Right lobe of liver (tissue), 6 donors: ENCODE measurements at regions not wholly inside any gene's neighbourhood (a gene's known extent, or its start where the extent isn't known, plus 50 kb on each side); places are given as distances from the start of the nearest gene placed in this dataset.

Source experiments
- ATAC-seq, 4 donors: fragments of 200-7000 bp; cut with Tn5 transposase; one replicate each; pipeline ENCODE4 v1.9.1; 2020; ENCODE audit warnings: mild to moderate bottlenecking in 4 of 4, moderate library complexity in 4 of 4
- DNase-seq, 3 donors: peaks; one replicate each; pipeline ENCODE4 v3.0.0-alpha.2; 2020
- H3K27ac ChIP-seq, 3 donors: fragments of 200-600 bp; one replicate each; pipeline ENCODE4 v1.8.0; 2022
- H3K27me3 ChIP-seq, 2 donors: fragments of 200-600 bp; one replicate each; pipeline ENCODE4 v1.8.0; 2022
- H3K36me3 ChIP-seq, 4 donors: fragments of 200-600 bp; sonication (generic) in 1 of 4; one replicate each; pipeline versions ENCODE4 v1.5.1 to v1.8.0; 2017 to 2022; ENCODE audit warnings: control low read depth in 1 of 4
- H3K4me1 ChIP-seq, 4 donors: fragments of 200-600 bp; sonication (generic) in 1 of 4; one replicate each; pipeline versions ENCODE4 v1.5.1 to v1.8.0; 2017 to 2022; ENCODE audit warnings: control low read depth in 1 of 4
- H3K4me3 ChIP-seq, 3 donors: fragments of 200-600 bp; one replicate each; pipeline ENCODE4 v1.8.0; 2022
- H3K9me3 ChIP-seq, 4 donors: fragments of 200-600 bp; sonication (generic) in 1 of 4; one replicate each; pipeline versions ENCODE4 v1.5.1 to v1.8.0; 2017 to 2022; ENCODE audit warnings: control low read depth in 1 of 4
- CTCF ChIP-seq, 4 donors: fragments of 200-600 bp in 3 of 4; fragments of 450-650 bp in 1 of 4; IDR thresholded peaks; one replicate each; pipeline versions ENCODE4 v1.5.1 to v1.8.0; 2016 to 2022; ENCODE audit warnings: antibody characterized with exemption in 4 of 4, mild to moderate bottlenecking in 2 of 4
- POLR2A ChIP-seq: fragments of 450-650 bp; IDR thresholded peaks from one replicate; pipeline ENCODE4 v1.6.1; 2017; ENCODE audit warnings: antibody characterized with exemption, mild to moderate bottlenecking
- WGBS: methylation state at CpG from one replicate; pipeline ENCODE4 v1.1.6; 2018; ENCODE audit warnings: low coverage, low lambda C conversion rate; ENCODE audit not compliant: insufficient coverage; ENCODE audit errors: missing lambda C conversion rate; 5-methylcytosine and 5-hydroxymethylcytosine counted together
- intact Hi-C, 2 donors: fragments of 100-400 bp; cut with DNase I; formaldehyde crosslinking; loops; one replicate each; pipeline versions ENCODE4 v1.11.2 to v1.14.1; 2022
- donor health status: DM: no; HTN: yes; CAD: no.
- donor health status: DM: no; HTN: no; CAD: no.
- donor health status: DM: no; HTN: no; CAD: no.
- donor health status: DM: no; HTN: yes; CAD: no.
- donor health status: DM: no; HTN: yes; CAD: no.

DNA sequence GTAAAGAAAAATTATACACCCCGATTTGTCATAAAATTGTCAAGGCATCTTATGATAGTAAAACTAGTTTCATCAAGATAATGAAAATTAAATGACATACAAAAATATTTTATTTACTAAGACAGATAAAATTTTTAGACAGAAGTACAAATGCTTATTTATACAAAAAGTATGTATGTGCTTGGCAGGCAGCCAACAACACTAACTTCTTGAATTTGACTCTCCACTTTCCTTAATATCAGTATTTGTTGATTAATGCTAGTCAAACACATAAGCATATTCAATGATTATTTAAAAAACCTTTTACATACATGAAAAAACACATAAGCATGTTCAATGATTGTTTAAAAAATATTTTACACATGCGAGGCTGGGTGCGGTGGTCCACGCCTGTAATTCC is 1079.9 kb upstream of the CDH6 start:
- Histone ChIP-seq H3K27ac (no peak overlapping the region), H3K4me1 (no peaks in the 10 kb centered on the region), H3K27me3 (no peaks in the 10 kb centered on the region), H3K4me3 (no peak overlapping the region), H3K9me3 (no peaks in the 10 kb centered on the region), H3K36me3 (no peaks in the 10 kb centered on the region)
- DNase-seq: no peak
- 58% methylated on average over 4 of the region's 4 CpGs for WGBS
- no peak for ATAC-seq
- TF ChIP-seq POLR2A (no peak), CTCF (IDR thresholded peaks at IDR 0.05) (no peak)
- intact Hi-C loops: no loop called here

- H3K9me3 ChIP-seq: no peaks in the 10 kb centered on the region
- no peaks in the 10 kb centered on the region for H3K27me3 ChIP-seq
- H3K27ac ChIP-seq: no peak overlapping the region
- DNase-seq (no peak), ATAC-seq (no peak)
- no peaks in the 10 kb centered on the region for H3K36me3 ChIP-seq
- WGBS: 36% methylated on average over 2 of the region's 2 CpGs
- intact Hi-C loops: no loop called here
- TF ChIP-seq CTCF (IDR thresholded peaks at IDR 0.05) (no peak), POLR2A (no peak)
- no peaks in the 10 kb centered on the region for H3K4me1 ChIP-seq
- no peak overlapping the region for H3K4me3 ChIP-seq
Measured at GRCh38 chr5:30112867-30113266, 1080.6 kb upstream of the CDH6 start.

DNA sequence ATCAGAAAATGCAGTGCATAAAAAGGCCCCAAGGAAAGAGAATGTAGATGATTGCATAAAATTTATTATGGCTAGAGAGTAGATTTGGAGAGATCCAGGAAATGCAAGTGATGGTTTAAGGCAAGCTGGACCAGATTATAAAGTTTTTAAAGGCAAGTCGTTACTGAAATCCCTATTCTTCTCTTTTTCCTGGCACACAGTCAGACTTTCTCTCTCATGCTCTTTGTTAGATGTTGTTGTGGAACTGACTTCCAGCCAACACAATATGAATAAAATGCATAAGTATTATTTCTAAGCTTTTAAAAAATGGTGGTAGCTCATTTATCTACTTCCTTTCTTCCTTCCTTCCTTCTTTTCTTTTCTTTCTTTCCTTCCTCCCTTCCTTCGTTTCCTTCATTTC is 1085.4 kb upstream of the CDH6 start:
- intact Hi-C loops: no loop called here
- no peaks in the 10 kb centered on the region for H3K9me3 ChIP-seq
- DNase-seq (no peak), ATAC-seq (no peak)
- H3K27me3 ChIP-seq: no peaks in the 10 kb centered on the region
- 30% methylated on average over 2 of the region's 2 CpGs for WGBS
- H3K36me3 ChIP-seq: no peaks in the 10 kb centered on the region
- H3K4me1 ChIP-seq: no peaks in the 10 kb centered on the region
- no peak overlapping the region for H3K27ac ChIP-seq
- no peak overlapping the region for H3K4me3 ChIP-seq
- TF ChIP-seq POLR2A: no peak
- TF ChIP-seq CTCF (IDR thresholded peaks at IDR 0.05): no peak

- intact Hi-C loops: no loop called here
- peak in 1 of 3 donors; percentile 57 for DNase-seq
- no peak overlapping the region for H3K4me3 ChIP-seq
- no peak for TF ChIP-seq CTCF (IDR thresholded peaks at IDR 0.05)
- no peak for TF ChIP-seq POLR2A
- no peaks in the 10 kb centered on the region for H3K9me3 ChIP-seq
- peak; percentile 30 to 72 (median 44) for ATAC-seq
- H3K4me1 ChIP-seq: no peaks in the 10 kb centered on the region
- no peaks in the 10 kb centered on the region for H3K27me3 ChIP-seq
- H3K36me3 ChIP-seq: no peaks in the 10 kb centered on the region
- no peak overlapping the region for H3K27ac ChIP-seq
- WGBS: 15% methylated on average over 4 of the region's 13 CpGs
Measured at GRCh38 chr5:30106596-30106995, 1086.9 kb upstream of the CDH6 start.

- intact Hi-C loops: no loop called here
- H3K9me3 ChIP-seq: no peaks in the 10 kb centered on the region
- DNase-seq: no peak
- H3K36me3 ChIP-seq: no peaks in the 10 kb centered on the region
- H3K27me3 ChIP-seq: no peaks in the 10 kb centered on the region
- ATAC-seq: no peak
- TF ChIP-seq POLR2A: no peak
- TF ChIP-seq CTCF (IDR thresholded peaks at IDR 0.05): no peak
- H3K27ac ChIP-seq: no peak overlapping the region
- H3K4me1 ChIP-seq: no peaks in the 10 kb centered on the region
- H3K4me3 ChIP-seq: no peak overlapping the region
Measured at GRCh38 chr5:30104872-30105596, 1088.5 kb upstream of the CDH6 start.
